ENCODE measurements at regions not wholly inside any gene's neighbourhood (a gene's known extent, or its start where the extent isn't known, plus 50 kb on each side); places are given as distances from the start of the nearest gene placed in this dataset.

GRCh38 chr14:34035177-34035933, 84.5 kb upstream of the EGLN3 start (continued):
- peak; percentile 19; the same call in 1 of the 2 replicates for TF ChIP-seq ZBTB4 (CRISPR knock-in tag; IDR thresholded peaks at IDR 0.05; ENCODE audit: borderline replicate concordance)
- peak; percentile 96 for TF ChIP-seq NCOR1 (IDR thresholded peaks at IDR 0.05; ENCODE audit: borderline replicate concordance, low read length)
- TF ChIP-seq ZNF646 (CRISPR knock-in tag; IDR thresholded peaks at IDR 0.05), result no peak
- TF ChIP-seq ZZZ3 (CRISPR knock-in tag; IDR thresholded peaks at IDR 0.05; ENCODE audit: borderline replicate concordance), result peak; percentile 29; the same call in 1 of the 2 replicates
- peak; percentile 80; the same call in 1 of the 2 replicates for TF ChIP-seq HIVEP1 (CRISPR knock-in tag; IDR thresholded peaks at IDR 0.05)
- peak; percentile 66 for TF ChIP-seq ZNF580 (CRISPR knock-in tag; IDR thresholded peaks at IDR 0.05; ENCODE audit: borderline replicate concordance, low read depth)
- peak; percentile 72 for TF ChIP-seq DRAP1 (CRISPR knock-in tag; IDR thresholded peaks at IDR 0.05)
- no peak for TF ChIP-seq SP1 (IDR thresholded peaks at IDR 0.05)
- 0 out of 2 replicates have a peak, but pooled peaks have one; percentile 33 for TF ChIP-seq SP1 (CRISPR knock-in tag; IDR thresholded peaks at IDR 0.05)
- peak; percentile 38; the same call in 1 of the 2 replicates for TF ChIP-seq PAF1 (CRISPR knock-in tag; IDR thresholded peaks at IDR 0.05)
- no peak for TF ChIP-seq SUZ12 (IDR thresholded peaks at IDR 0.05; ENCODE audit: low read depth, low read length)
- peak; percentile 78; the same call in 1 of the 2 replicates for TF ChIP-seq DNMT1 (CRISPR knock-in tag; IDR thresholded peaks at IDR 0.05)
- no peak; the same call in 1 of the 2 replicates for TF ChIP-seq ZNF773 (CRISPR knock-in tag; IDR thresholded peaks at IDR 0.05; ENCODE audit: borderline replicate concordance)
- TF ChIP-seq HNRNPL (IDR thresholded peaks at IDR 0.05; ENCODE audit: low read depth, low read length), result peak; percentile 99
- TF ChIP-seq ZNF558 (CRISPR knock-in tag; IDR thresholded peaks at IDR 0.05; ENCODE audit: borderline replicate concordance), result no peak
- peak; percentile 90; the same call in 1 of the 2 replicates for TF ChIP-seq ZNF44 (CRISPR knock-in tag; IDR thresholded peaks at IDR 0.05)
- peak; percentile 96 for TF ChIP-seq SNAI1 (CRISPR knock-in tag; IDR thresholded peaks at IDR 0.05; ENCODE audit: borderline replicate concordance)

All from HepG2 (cell line).